Mesenchymal stem cell (in vitro differentiated cells and primary cell): ENCODE measurements at regions not wholly inside any gene's neighbourhood (a gene's known extent, or its start where the extent isn't known, plus 50 kb on each side); places are given as distances from the start of the nearest gene placed in this dataset.
A peak's percentile ranks its signal among the peaks of the same experiment; 100 is the strongest.

Source experiments
- DNase-seq: peaks from one replicate; pipeline ENCODE4 v3.0.0-alpha.2; 2013
- H2AFZ ChIP-seq: one replicate; pipeline ENCODE4 v1.6.1; 2013; ENCODE audit warnings: low read depth, mild to moderate bottlenecking, control low read depth, inconsistent platforms, low read length, moderate library complexity
- H2AK5ac ChIP-seq: 2 replicates; pipeline ENCODE4 v1.6.1; 2013; ENCODE audit warnings: low read length, moderate library complexity, mild to moderate bottlenecking, inconsistent platforms; ENCODE audit not compliant: severe bottlenecking
- H2BK120ac ChIP-seq: one replicate; pipeline ENCODE4 v1.6.1; 2013; ENCODE audit warnings: low read depth, mild to moderate bottlenecking, inconsistent platforms, low read length, moderate library complexity
- H2BK12ac ChIP-seq, 2 experiments: one replicate each; pipeline ENCODE4 v1.6.1; 2013; ENCODE audit warnings: inconsistent platforms in 2 of 2, low read length in 2 of 2, mild to moderate bottlenecking in 2 of 2, moderate library complexity in 2 of 2, control low read depth in 1 of 2
- H2BK15ac ChIP-seq: one replicate; pipeline ENCODE4 v1.6.1; 2013; ENCODE audit warnings: mild to moderate bottlenecking, low read depth, inconsistent platforms; ENCODE audit not compliant: poor library complexity, severe bottlenecking
- H2BK5ac ChIP-seq: 2 replicates; pipeline ENCODE4 v1.6.1; 2013; ENCODE audit warnings: low read depth, mild to moderate bottlenecking, low read length, control low read depth, inconsistent platforms; ENCODE audit not compliant: poor library complexity, severe bottlenecking
- H3K14ac ChIP-seq, 2 experiments: one replicate each; pipeline ENCODE4 v1.6.1; 2013; ENCODE audit warnings: inconsistent platforms in 2 of 2, low read length in 2 of 2, control low read depth in 1 of 2, mild to moderate bottlenecking in 1 of 2, moderate library complexity in 1 of 2
- H3K18ac ChIP-seq, 2 experiments: one replicate each; pipeline ENCODE4 v1.6.1; 2013; ENCODE audit warnings: inconsistent platforms in 2 of 2, low read length in 2 of 2, control low read depth in 1 of 2, low read depth in 1 of 2, mild to moderate bottlenecking in 1 of 2
- H3K23ac ChIP-seq, 2 experiments: one replicate each; pipeline ENCODE4 v1.6.1; 2013; ENCODE audit warnings: inconsistent platforms in 2 of 2, low read length in 2 of 2, mild to moderate bottlenecking in 2 of 2, moderate library complexity in 2 of 2, control low read depth in 1 of 2
- H3K27ac ChIP-seq: 2 replicates; pipeline ENCODE4 v1.5.1; 2013; ENCODE audit warnings: mild to moderate bottlenecking, moderate library complexity, low read length, control low read depth, inconsistent platforms; ENCODE audit not compliant: poor library complexity, severe bottlenecking
- H3K27me3 ChIP-seq, 2 experiments: 2 replicates each; pipeline versions ENCODE4 v1.6.1 to v1.7.0; 2013; ENCODE audit warnings: low read length in 2 of 2, mild to moderate bottlenecking in 2 of 2, moderate library complexity in 2 of 2, control low read depth in 1 of 2, inconsistent platforms in 1 of 2; ENCODE audit not compliant: control insufficient read depth in 1 of 2, insufficient read depth in 1 of 2
- H3K36me3 ChIP-seq, 2 experiments: 2 replicates each; pipeline versions ENCODE4 v1.6.1 to v1.7.0; 2013; ENCODE audit warnings: low read length in 2 of 2, control low read depth in 1 of 2, inconsistent platforms in 1 of 2, low read depth in 1 of 2, mild to moderate bottlenecking in 1 of 2; ENCODE audit not compliant: insufficient read depth in 2 of 2, control insufficient read depth in 1 of 2
- H3K4ac ChIP-seq, 2 experiments: one replicate each; pipeline ENCODE4 v1.6.1; 2013; ENCODE audit warnings: inconsistent platforms in 2 of 2, low read length in 2 of 2, mild to moderate bottlenecking in 2 of 2, moderate library complexity in 2 of 2, control low read depth in 1 of 2, low read depth in 1 of 2
- H3K4me1 ChIP-seq: 2 replicates; pipeline ENCODE4 v1.6.1; 2013; ENCODE audit warnings: low read depth, low read length, control low read depth; ENCODE audit not compliant: control insufficient read depth, insufficient read depth
- H3K4me2 ChIP-seq: 2 replicates; pipeline ENCODE4 v1.6.1; 2013; ENCODE audit warnings: low read length, mild to moderate bottlenecking, inconsistent platforms; ENCODE audit not compliant: poor library complexity, severe bottlenecking
- H3K4me3 ChIP-seq, 2 experiments: 2 replicates each; pipeline versions ENCODE4 v1.5.1 to v1.7.0; 2013; ENCODE audit warnings: low read length in 2 of 2, mild to moderate bottlenecking in 2 of 2, control low read depth in 1 of 2, low read depth in 1 of 2; ENCODE audit not compliant: insufficient read depth in 1 of 2
- H3K79me1 ChIP-seq: replicated peaks from 2 replicates; pipeline ENCODE4 v1.6.1; 2013; ENCODE audit warnings: mild to moderate bottlenecking, control low read depth, low read length, inconsistent platforms; ENCODE audit not compliant: poor library complexity, severe bottlenecking
- H3K9ac ChIP-seq: 2 replicates; pipeline ENCODE4 v1.7.0; 2013; ENCODE audit warnings: mild to moderate bottlenecking, low read length, moderate library complexity
- H3K9me3 ChIP-seq: 2 replicates; pipeline ENCODE4 v1.7.0; 2013; ENCODE audit warnings: mild to moderate bottlenecking, low read length; ENCODE audit not compliant: control insufficient read depth
- H4K8ac ChIP-seq: one replicate; pipeline ENCODE4 v1.6.1; 2013; ENCODE audit warnings: inconsistent platforms, mild to moderate bottlenecking, low read length, moderate library complexity
- H4K91ac ChIP-seq: one replicate; pipeline ENCODE4 v1.6.1; 2013; ENCODE audit warnings: mild to moderate bottlenecking, low read length, inconsistent platforms
- WGBS: methylation state at CpG from one replicate; pipeline ENCODE4 v1.1.7; 2013; ENCODE audit warnings: mixed read lengths; 5-methylcytosine and 5-hydroxymethylcytosine counted together

- Histone ChIP-seq H3K4ac (no peak overlapping the region), H2BK12ac (no peak overlapping the region), H3K9ac (no peak overlapping the region), H2AFZ (no peak overlapping the region), H3K14ac (no peak overlapping the region), H3K23ac (no peak overlapping the region), H3K36me3 (no peaks in the 10 kb centered on the region), H3K27ac (no peak overlapping the region), H2BK5ac (no peak overlapping the region), H4K91ac (no peak overlapping the region), H3K4me1 (no peaks in the 10 kb centered on the region), H3K27me3 (peaks cover 0 to 4% of the 10 kb centered on the region in 2 experiments), H2AK5ac (no peak overlapping the region), H3K79me1 (no peaks in the 10 kb centered on the region), H2BK15ac (no peak overlapping the region), H3K4me3 (no peak overlapping the region), H2BK120ac (no peak overlapping the region), H3K18ac (no peak overlapping the region), H3K9me3 (no peaks in the 10 kb centered on the region), H3K4me2 (no peak overlapping the region), H4K8ac (no peak overlapping the region)
- 90% methylated on average over 3 of the region's 3 CpGs for WGBS
- DNase-seq, result no peak
These were observed 187.4 kb downstream of the LPIN1 start for GRCh38 chr2:11933854-11934253.

GRCh38 chr2:11936761-11937160 lies 190.3 kb downstream of the LPIN1 start:
- Histone ChIP-seq H3K27me3 (peaks cover 0 to 4% of the 10 kb centered on the region in 2 experiments), H3K4me2 (no peak overlapping the region)

GRCh38 chr2:11938196-11938595 lies 191.8 kb downstream of the LPIN1 start:
- H3K4ac ChIP-seq, result no peak overlapping the region
- H3K18ac ChIP-seq, result no peak overlapping the region
- H3K9me3 ChIP-seq, result no peaks in the 10 kb centered on the region
- no peak overlapping the region for H4K91ac ChIP-seq
- no peak overlapping the region for H2AFZ ChIP-seq
- peak overlapping the region; percentile 50 for H3K9ac ChIP-seq
- H3K4me1 ChIP-seq, result no peaks in the 10 kb centered on the region
- H3K14ac ChIP-seq, result no peak overlapping the region
- no peak overlapping the region for H3K27ac ChIP-seq
- no peak overlapping the region for H3K4me3 ChIP-seq
- H3K27me3 ChIP-seq, result peaks cover 0 to 4% of the 10 kb centered on the region in 2 experiments
- no peak overlapping the region for H2BK15ac ChIP-seq
- no peak for DNase-seq
- no peak overlapping the region for H2BK5ac ChIP-seq
- no peak overlapping the region for H2BK12ac ChIP-seq
- no peak overlapping the region for H2BK120ac ChIP-seq
- H3K4me2 ChIP-seq, result no peak overlapping the region
- 96% methylated on average over 11 of the region's 11 CpGs for WGBS
- no peak overlapping the region for H3K23ac ChIP-seq
- H4K8ac ChIP-seq, result no peak overlapping the region
- H2AK5ac ChIP-seq, result no peak overlapping the region
- H3K79me1 ChIP-seq, result no peaks in the 10 kb centered on the region
- no peaks in the 10 kb centered on the region for H3K36me3 ChIP-seq

More at GRCh38 chr2:11936761-11937160, 190.3 kb downstream of the LPIN1 start:
- no peak overlapping the region for H3K27ac ChIP-seq
- H3K18ac ChIP-seq, result no peak overlapping the region
- H3K9ac ChIP-seq, result no peak overlapping the region
- no peak overlapping the region for H3K14ac ChIP-seq
- H3K4me1 ChIP-seq, result no peaks in the 10 kb centered on the region
- no peaks in the 10 kb centered on the region for H3K79me1 ChIP-seq
- H2AFZ ChIP-seq, result no peak overlapping the region
- H3K9me3 ChIP-seq, result no peaks in the 10 kb centered on the region
- no peak for DNase-seq
- 92% methylated on average over 6 of the region's 9 CpGs for WGBS
- H2BK120ac ChIP-seq, result no peak overlapping the region
- H2BK15ac ChIP-seq, result no peak overlapping the region
- H4K8ac ChIP-seq, result no peak overlapping the region
- H2BK5ac ChIP-seq, result no peak overlapping the region
- H3K36me3 ChIP-seq, result no peaks in the 10 kb centered on the region
- H3K23ac ChIP-seq, result no peak overlapping the region
- H3K4ac ChIP-seq, result no peak overlapping the region
- H4K91ac ChIP-seq, result no peak overlapping the region
- H3K4me3 ChIP-seq, result no peak overlapping the region
- no peak overlapping the region for H2AK5ac ChIP-seq
- H2BK12ac ChIP-seq, result no peak overlapping the region

- H3K4ac ChIP-seq, result no peak overlapping the region
- no peak overlapping the region for H2BK15ac ChIP-seq
- no peak overlapping the region for H2AFZ ChIP-seq
- H3K9ac ChIP-seq, result no peak overlapping the region
- no peak overlapping the region for H4K91ac ChIP-seq
- H3K79me1 ChIP-seq, result no peaks in the 10 kb centered on the region
- H3K36me3 ChIP-seq, result no peaks in the 10 kb centered on the region
- no peaks in the 10 kb centered on the region for H3K4me1 ChIP-seq
- no peak overlapping the region for H2BK5ac ChIP-seq
- WGBS, result 92% methylated on average over 1 of the region's 2 CpGs
- H3K23ac ChIP-seq, result no peak overlapping the region
- no peak overlapping the region for H3K18ac ChIP-seq
- H2BK12ac ChIP-seq, result no peak overlapping the region
- no peak overlapping the region for H3K14ac ChIP-seq
- H3K27ac ChIP-seq, result no peak overlapping the region
- no peak overlapping the region for H3K4me2 ChIP-seq
- H3K4me3 ChIP-seq, result no peak overlapping the region
- no peak overlapping the region for H2AK5ac ChIP-seq
- no peak overlapping the region for H2BK120ac ChIP-seq
- no peak for DNase-seq
- peaks cover 0 to 4% of the 10 kb centered on the region in 2 experiments for H3K27me3 ChIP-seq
- no peak overlapping the region for H4K8ac ChIP-seq
- H3K9me3 ChIP-seq, result no peaks in the 10 kb centered on the region
These were observed 193.1 kb downstream of the LPIN1 start for GRCh38 chr2:11939523-11939922.
